Ishikawa (cell line): ENCODE measurements at regions not wholly inside any gene's neighbourhood (a gene's known extent, or its start where the extent isn't known, plus 50 kb on each side); places are given as distances from the start of the nearest gene placed in this dataset.

ENCODE experiments used
- CEBPB ChIP-seq: IDR thresholded peaks from 2 replicates; pipeline ENCODE4 v1.6.1; 2012
- CREB1 ChIP-seq: IDR thresholded peaks from 2 replicates; pipeline ENCODE4 v1.6.1; 2012; ENCODE audit warnings: low read depth
- EGR1 ChIP-seq: IDR thresholded peaks from 2 replicates; pipeline ENCODE4 v1.6.1; 2012
- EP300 ChIP-seq: IDR thresholded peaks from 2 replicates; pipeline ENCODE4 v1.6.1; 2012; ENCODE audit warnings: borderline replicate concordance
- FOXM1 ChIP-seq: IDR thresholded peaks from 2 replicates; pipeline ENCODE4 v1.6.1; 2012; ENCODE audit warnings: low read depth, borderline replicate concordance
- NFIC ChIP-seq: IDR thresholded peaks from 2 replicates; pipeline ENCODE4 v1.6.1; 2012
- RAD21 ChIP-seq: IDR thresholded peaks from 2 replicates; pipeline ENCODE4 v1.6.1; 2012; ENCODE audit warnings: low read depth
- REST ChIP-seq: IDR thresholded peaks from 2 replicates; pipeline ENCODE4 v1.6.1; 2012; ENCODE audit warnings: low read depth, mild to moderate bottlenecking
- TAF1 ChIP-seq: IDR thresholded peaks from 2 replicates; pipeline ENCODE4 v1.6.1; 2012; ENCODE audit warnings: low read depth, mild to moderate bottlenecking
- TCF12 ChIP-seq: IDR thresholded peaks from 2 replicates; pipeline ENCODE4 v1.6.1; 2012; ENCODE audit warnings: low read depth
- TEAD4 ChIP-seq: IDR thresholded peaks from 2 replicates; pipeline ENCODE4 v1.6.1; 2012
- USF1 ChIP-seq: IDR thresholded peaks from 2 replicates; pipeline ENCODE4 v1.6.1; 2012
- YY1 ChIP-seq: IDR thresholded peaks from 2 replicates; pipeline ENCODE4 v1.6.1; 2012; ENCODE audit warnings: low read depth
- ZBTB7A ChIP-seq: IDR thresholded peaks from 2 replicates; pipeline ENCODE4 v1.6.1; 2012; ENCODE audit warnings: low read depth
- TF ChIP-seq, protein P1 (sequence below): IDR thresholded peaks from 2 replicates; pipeline ENCODE4 v1.6.1; 2012

DNA sequence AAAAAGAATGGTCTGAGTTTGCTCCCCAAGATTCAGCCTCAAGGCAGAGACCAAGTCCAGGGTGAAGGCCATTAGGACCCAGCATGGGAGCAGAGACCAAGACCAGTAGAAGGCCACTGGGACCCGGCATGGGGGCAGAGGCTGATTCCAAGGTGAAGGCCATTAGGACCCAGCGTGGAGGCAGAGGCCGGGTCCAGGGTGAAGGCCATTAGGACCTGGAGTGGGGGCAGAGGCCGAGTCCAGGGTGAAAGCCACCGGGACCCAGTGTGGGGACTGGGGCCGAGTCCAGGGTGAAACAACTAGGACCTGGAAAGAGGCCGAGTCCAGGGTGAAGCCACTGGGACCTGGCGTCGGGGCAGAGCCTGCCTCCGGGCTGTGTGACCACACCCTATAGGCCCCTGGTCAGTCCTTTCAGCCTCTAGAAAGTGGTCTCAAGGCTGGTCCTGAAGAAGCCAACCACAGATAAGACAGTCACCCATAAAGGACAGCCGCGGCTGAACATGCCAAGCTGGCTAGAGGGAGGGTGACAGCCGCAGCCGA, 113.8 kb upstream of the SALL3 start:
- no peak for TF ChIP-seq TAF1
- TF ChIP-seq RAD21: no peak
- TF ChIP-seq YY1: no peak
- TF ChIP-seq, protein P1, sequence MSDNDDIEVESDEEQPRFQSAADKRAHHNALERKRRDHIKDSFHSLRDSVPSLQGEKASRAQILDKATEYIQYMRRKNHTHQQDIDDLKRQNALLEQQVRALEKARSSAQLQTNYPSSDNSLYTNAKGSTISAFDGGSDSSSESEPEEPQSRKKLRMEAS: no peak
- TF ChIP-seq TCF12: no peak
- TF ChIP-seq ZBTB7A: no peak
- TF ChIP-seq EGR1: no peak
- no peak for TF ChIP-seq TEAD4
- TF ChIP-seq NFIC: no peak
- no peak for TF ChIP-seq REST
- TF ChIP-seq FOXM1: no peak
- no peak for TF ChIP-seq EP300
- no peak for TF ChIP-seq CEBPB
- TF ChIP-seq USF1: no peak
- no peak for TF ChIP-seq CREB1

DNA sequence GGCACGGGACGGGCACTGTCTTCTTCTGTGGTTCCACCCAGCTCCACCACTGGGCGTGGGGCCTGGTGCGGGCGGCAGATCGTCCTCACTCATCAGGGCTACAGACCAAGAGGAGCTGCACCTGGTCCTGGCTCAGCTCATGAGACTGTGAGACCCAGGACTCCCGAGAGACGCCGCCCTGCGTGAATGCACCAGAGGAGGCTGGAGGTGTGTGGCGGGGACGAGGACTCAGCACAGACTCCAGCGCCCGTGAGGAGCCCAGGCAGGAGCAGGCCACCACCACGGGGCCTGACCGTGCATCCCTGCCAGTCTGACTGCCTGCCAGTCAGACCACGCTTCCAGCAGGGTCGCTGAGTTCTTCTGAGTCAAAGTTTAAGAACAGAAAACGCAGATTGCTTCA, 112.5 kb upstream of the SALL3 start:
- TF ChIP-seq REST: no peak
- no peak for TF ChIP-seq EGR1
- no peak for TF ChIP-seq RAD21
- no peak for TF ChIP-seq YY1
- no peak for TF ChIP-seq ZBTB7A
- TF ChIP-seq CREB1: no peak
- TF ChIP-seq CEBPB: no peak
- no peak for TF ChIP-seq USF1
- TF ChIP-seq TAF1: no peak
- TF ChIP-seq TEAD4: no peak
- no peak for TF ChIP-seq FOXM1
- no peak for TF ChIP-seq TCF12
- TF ChIP-seq NFIC: no peak

DNA sequence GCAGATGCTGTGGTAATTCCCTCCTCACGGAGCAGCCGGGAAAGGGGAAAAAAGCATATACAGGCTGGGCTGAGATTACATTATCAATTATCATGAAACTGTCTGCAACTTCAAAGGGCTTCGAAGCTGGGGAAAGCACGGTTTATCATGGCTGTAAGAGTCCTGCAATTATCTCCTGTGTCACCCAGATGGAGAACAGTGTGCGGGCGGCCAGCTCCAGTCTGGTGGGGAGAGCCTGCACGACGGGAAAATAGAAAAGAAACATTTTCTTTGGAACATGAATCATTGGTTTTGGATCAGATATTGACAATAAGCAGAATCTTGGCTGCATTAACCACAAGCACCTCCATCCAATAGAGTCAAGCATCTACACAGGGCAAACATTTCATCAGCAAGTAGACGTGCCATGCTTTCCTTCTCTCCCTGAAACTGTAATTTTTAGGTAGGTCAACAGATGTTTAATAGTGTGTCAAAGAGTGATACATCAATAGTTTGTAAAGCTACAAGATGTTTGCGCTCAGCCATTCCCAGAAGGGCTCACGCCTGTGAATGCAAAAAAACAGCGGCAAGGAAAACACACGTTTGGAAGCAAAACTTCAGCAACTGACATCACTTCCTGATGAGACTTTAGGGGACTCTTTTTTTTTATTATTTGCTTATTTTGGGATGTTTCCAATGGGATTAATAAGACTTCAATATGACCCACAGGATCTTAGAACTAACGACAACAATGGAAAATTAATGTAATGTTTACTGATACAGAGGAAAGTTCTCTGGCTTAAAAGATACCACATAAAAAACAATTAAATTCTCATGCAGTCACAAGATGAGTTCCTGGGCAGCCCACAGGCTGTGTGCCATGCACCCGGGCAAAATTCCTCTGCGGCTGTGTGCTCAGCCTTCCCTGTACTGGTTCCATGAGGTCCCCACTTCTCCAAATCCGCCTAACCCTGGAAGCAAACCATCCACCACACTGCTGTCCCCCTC, 111.0 kb upstream of the SALL3 start:
- no peak for TF ChIP-seq CEBPB
- no peak for TF ChIP-seq CREB1
- no peak for TF ChIP-seq REST
- TF ChIP-seq, protein P1: no peak
- no peak for TF ChIP-seq TAF1
- no peak for TF ChIP-seq TCF12
- no peak for TF ChIP-seq TEAD4
- no peak for TF ChIP-seq EGR1
- TF ChIP-seq NFIC: no peak
- TF ChIP-seq YY1: no peak
- no peak for TF ChIP-seq FOXM1
- no peak for TF ChIP-seq EP300
- TF ChIP-seq ZBTB7A: no peak
- TF ChIP-seq RAD21: no peak
- TF ChIP-seq USF1: no peak
